RWPE1 (cell line): ENCODE measurements at regions not wholly inside any gene's neighbourhood (a gene's known extent, or its start where the extent isn't known, plus 50 kb on each side); places are given as distances from the start of the nearest gene placed in this dataset.

Source experiments
- CTCF ChIA-PET: fragments of 350-600 bp; sonication (Branson Sonifier 250); formaldehyde crosslinking; extraction: SDS; loops from one replicate; lab custom pipeline; 2021; lab: Yijun Ruan, JAX
- POLR2A ChIA-PET: fragments of 400-600 bp; formaldehyde crosslinking; extraction: SDS; loops from one replicate; lab custom pipeline; 2020; ENCODE audit warnings: antibody characterized with exemption; ENCODE audit not compliant: low non-redundant PET; lab: Yijun Ruan, JAX
- DNase-seq: peaks from one replicate; pipeline ENCODE4 v3.0.0; 2012; ENCODE audit warnings: low spot score
- H3K27ac ChIP-seq: fragments of 450-650 bp; 2 replicates; pipeline ENCODE4 v1.5.1; 2017
- CTCF ChIP-seq: fragments of 450-650 bp; conservative IDR thresholded peaks from 2 replicates; pipeline ENCODE4 v1.5.1; 2017; ENCODE audit warnings: low read depth, mild to moderate bottlenecking

- peak overlapping the region; percentile 68 for H3K27ac ChIP-seq
- no peak for TF ChIP-seq CTCF
- ChIA-PET POLR2A (no interaction called here), CTCF (no interaction called here)
- no peak for DNase-seq
Observed at GRCh38 chr6:26241033-26241895, 123.7 kb upstream of the BTN3A2 start.

- ChIA-PET CTCF (interaction anchor here (0.5 kb wide), 1 partner anchor 26 kb away, joined by 3 read pairs; a partner anchor contains a TSS), POLR2A (interaction anchor here (1.0 kb wide), 1 partner anchor 26 kb away, joined by 3 read pairs; a partner anchor contains a TSS)
- DNase-seq = peak; percentile 35
- no peak for TF ChIP-seq CTCF
- H3K27ac ChIP-seq = no peak overlapping the region
Observed at GRCh38 chr6:26243132-26243531, 121.9 kb upstream of the BTN3A2 start.

- no peak for DNase-seq
- ChIA-PET CTCF (interaction anchor here (0.6 kb wide), 1 partner anchor 26 kb away, joined by 4 read pairs; no protein-coding TSS in a partner anchor), POLR2A (interaction anchor here (1.0 kb wide), 1 partner anchor 27 kb away, joined by 3 read pairs; a partner anchor contains a TSS)
- TF ChIP-seq CTCF = no peak
- H3K27ac ChIP-seq = no peak overlapping the region
Observed at GRCh38 chr6:26243752-26244151, 121.2 kb upstream of the BTN3A2 start.

GRCh38 chr6:26246058-26246457 is 118.9 kb upstream of the BTN3A2 start:
- POLR2A ChIA-PET = no interaction called here
- CTCF ChIA-PET = no interaction called here
- no peak for TF ChIP-seq CTCF
- no peak overlapping the region for H3K27ac ChIP-seq
- DNase-seq = no peak

- H3K27ac ChIP-seq = no peak overlapping the region; the same call in 1 of the 2 replicates
- POLR2A ChIA-PET = no interaction called here
- DNase-seq = no peak
- CTCF ChIA-PET = no interaction called here
- no peak for TF ChIP-seq CTCF
Observed at GRCh38 chr6:26246553-26246952, 118.4 kb upstream of the BTN3A2 start.

- DNase-seq = no peak
- ChIA-PET CTCF (interaction anchor here (0.6 to 1.6 kb wide), 2 partner anchors 16 to 61 kb away, joined by 3 to 4 read pairs; no protein-coding TSS in a partner anchor), POLR2A (interaction anchor here (0.8 to 3.1 kb wide), 7 partner anchors 16 to 50 kb away, joined by 3 to 22 read pairs (median 5); a partner anchor contains a TSS)
Observed at GRCh38 chr6:26249707-26249956, 115.4 kb upstream of the BTN3A2 start.

More at GRCh38 chr6:26249707-26249956, 115.4 kb upstream of the BTN3A2 start:
- TF ChIP-seq CTCF = no peak
- peak overlapping the region; percentile 98 for H3K27ac ChIP-seq
